ENCODE measurements at regions not wholly inside any gene's neighbourhood (a gene's known extent, or its start where the extent isn't known, plus 50 kb on each side); places are given as distances from the start of the nearest gene placed in this dataset.

- Histone ChIP-seq H3K27ac (ENCODE audit: control insufficient read depth, insufficient read depth, low read length) (no peak overlapping the region), H3K36me3 (ENCODE audit: control insufficient read depth in 2 of 2, extremely low read depth in 1 of 2, insufficient read depth in 2 of 2, low read length in 2 of 2) (no peaks in the 10 kb centered on the region), H2AFZ (ENCODE audit: control insufficient read depth, low read length) (no peak overlapping the region), H3K4me2 (ENCODE audit: control insufficient read depth, extremely low read depth, insufficient read depth, low read depth, low read length) (no peak overlapping the region), H3K79me2 (ENCODE audit: control insufficient read depth, insufficient read depth, low read length) (no peaks in the 10 kb centered on the region), H3K9me1 (ENCODE audit: control insufficient read depth, extremely low read depth, insufficient read depth, low read length) (no peaks in the 10 kb centered on the region), H3K27me3 (ENCODE audit: control insufficient read depth, extremely low read depth, insufficient read depth, low read length) (no peaks in the 10 kb centered on the region), H4K20me1 (ENCODE audit: control insufficient read depth, extremely low read depth, insufficient read depth, low read length) (no peaks in the 10 kb centered on the region), H3K9ac (ENCODE audit: control insufficient read depth, extremely low read depth, insufficient read depth, low read length) (no peak overlapping the region), H3K4me3 (ENCODE audit: control insufficient read depth in 2 of 3, extremely low read depth in 1 of 3, insufficient read depth in 2 of 3, low read depth in 1 of 3, low read length in 3 of 3) (no peak overlapping the region), H3K9me3 (ENCODE audit: control insufficient read depth, low read depth, low read length) (no peaks in the 10 kb centered on the region), H3K4me1 (ENCODE audit: control insufficient read depth, extremely low read depth, insufficient read depth, low read length) (no peaks in the 10 kb centered on the region)
- dilution Hi-C loops (cut with MboI; ENCODE audit: extremely low pct_ligation_motif_present, low sequenced_read_pairs), result no loop called here
- TF ChIP-seq EZH2 (IDR thresholded peaks at IDR 0.05; ENCODE audit: low read length) (no peak), CTCF (optimal IDR thresholded peaks at IDR 0.05 in 1 of 3, IDR thresholded peaks at IDR 0.05 in 1 of 3, conservative IDR thresholded peaks at IDR 0.05 in 1 of 3; ENCODE audit: extremely low read depth in 1 of 3, insufficient read depth in 2 of 3, low read length in 3 of 3) (no peak)
- FAIRE-seq (no peak), DNase-seq (ENCODE audit: low read depth, low spot score) (no peak)
Observed at GRCh38 chr1:213573648-213574009, 414.1 kb upstream of the PROX1 start.

- no peak overlapping the region for H3K4me2 ChIP-seq (ENCODE audit: control insufficient read depth, extremely low read depth, insufficient read depth, low read depth, low read length)
- DNase-seq (ENCODE audit: low read depth, low spot score), result no peak
- no peak for FAIRE-seq
- no peaks in the 10 kb centered on the region for H3K9me3 ChIP-seq (ENCODE audit: control insufficient read depth, low read depth, low read length)
- H3K79me2 ChIP-seq (ENCODE audit: control insufficient read depth, insufficient read depth, low read length), result no peaks in the 10 kb centered on the region
- H3K4me1 ChIP-seq (ENCODE audit: control insufficient read depth, extremely low read depth, insufficient read depth, low read length), result no peaks in the 10 kb centered on the region
- no peak overlapping the region for H3K9ac ChIP-seq (ENCODE audit: control insufficient read depth, extremely low read depth, insufficient read depth, low read length)
- no peaks in the 10 kb centered on the region for H3K9me1 ChIP-seq (ENCODE audit: control insufficient read depth, extremely low read depth, insufficient read depth, low read length)
- H4K20me1 ChIP-seq (ENCODE audit: control insufficient read depth, extremely low read depth, insufficient read depth, low read length), result no peaks in the 10 kb centered on the region
- TF ChIP-seq CTCF (optimal IDR thresholded peaks at IDR 0.05 in 1 of 3, IDR thresholded peaks at IDR 0.05 in 1 of 3, conservative IDR thresholded peaks at IDR 0.05 in 1 of 3; ENCODE audit: extremely low read depth in 1 of 3, insufficient read depth in 2 of 3, low read length in 3 of 3) (no peak), EZH2 (IDR thresholded peaks at IDR 0.05; ENCODE audit: low read length) (no peak)
- dilution Hi-C loops (cut with MboI; ENCODE audit: extremely low pct_ligation_motif_present, low sequenced_read_pairs), result no loop called here
- no peaks in the 10 kb centered on the region for H3K27me3 ChIP-seq (ENCODE audit: control insufficient read depth, extremely low read depth, insufficient read depth, low read length)
- H3K36me3 ChIP-seq (ENCODE audit: control insufficient read depth in 2 of 2, extremely low read depth in 1 of 2, insufficient read depth in 2 of 2, low read length in 2 of 2), result no peaks in the 10 kb centered on the region
- H3K4me3 ChIP-seq (ENCODE audit: control insufficient read depth in 2 of 3, extremely low read depth in 1 of 3, insufficient read depth in 2 of 3, low read depth in 1 of 3, low read length in 3 of 3), result no peak overlapping the region
- no peak overlapping the region for H3K27ac ChIP-seq (ENCODE audit: control insufficient read depth, insufficient read depth, low read length)
- no peak overlapping the region for H2AFZ ChIP-seq (ENCODE audit: control insufficient read depth, low read length)
Observed at GRCh38 chr1:213582976-213583567, 404.7 kb upstream of the PROX1 start.
